ENCODE measurements at regions not wholly inside any gene's neighbourhood (a gene's known extent, or its start where the extent isn't known, plus 50 kb on each side); places are given as distances from the start of the nearest gene placed in this dataset.

DNA sequence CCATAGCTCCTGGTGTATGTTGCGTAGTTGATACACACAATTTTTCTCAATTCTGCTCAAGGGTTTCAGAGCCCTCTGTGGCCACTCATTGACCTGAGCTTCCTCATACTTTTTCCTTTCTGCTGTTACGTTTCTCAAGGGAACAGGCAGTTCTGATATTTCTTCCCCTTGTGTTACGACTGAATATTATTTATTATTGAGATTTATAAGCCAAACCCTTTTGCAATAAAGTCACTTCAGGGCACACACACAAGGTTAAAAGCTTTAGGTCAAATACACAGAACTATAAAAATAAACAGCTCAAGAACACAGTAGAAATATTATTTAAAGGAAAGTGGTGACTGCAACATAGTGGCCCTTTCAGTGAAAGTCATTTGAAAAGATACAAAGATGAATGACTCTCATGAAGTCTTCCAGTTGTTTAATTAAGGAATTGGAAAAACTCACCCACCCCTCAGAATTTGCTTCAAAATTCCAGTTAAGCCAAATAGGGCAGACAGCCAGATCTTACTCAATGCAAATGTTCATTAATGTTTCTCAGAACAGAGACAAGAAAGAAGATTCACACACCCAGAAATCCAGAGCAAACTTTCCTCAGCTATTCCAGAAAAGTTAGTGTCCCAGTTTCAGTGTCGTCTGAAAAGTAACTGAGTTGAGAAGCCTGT is 179.7 kb downstream of the TRIB2 start:
- TF ChIP-seq CTCF (IDR thresholded peaks at IDR 0.05) (peak in 1 of 3 experiments; percentile 7), POLR2AphosphoS5 (IDR thresholded peaks at IDR 0.05; ENCODE audit: insufficient read depth in 1 of 2, low read depth in 1 of 2) (peak; percentile 62 to 76)

All from vagina (tissue), 2 donors.